RWPE2 (cell line): ENCODE measurements at regions not wholly inside any gene's neighbourhood (a gene's known extent, or its start where the extent isn't known, plus 50 kb on each side); places are given as distances from the start of the nearest gene placed in this dataset.

ENCODE experiments used
- ATAC-seq: fragments of 200-7000 bp; cut with Tn5 transposase; 3 replicates; pipeline ENCODE4 v1.9.1; 2021; ENCODE audit warnings: low read depth
- DNase-seq: peaks from one replicate; pipeline ENCODE4 v3.0.0-alpha.2; 2020; ENCODE audit warnings: low spot score
- H3K27ac ChIP-seq: fragments of 450-650 bp; 2 replicates; pipeline ENCODE4 v1.5.1; 2017; ENCODE audit warnings: mild to moderate bottlenecking; ENCODE audit not compliant: poor library complexity, severe bottlenecking
- H3K27me3 ChIP-seq: fragments of 250-450 bp; sonication (Bioruptor Pico); 2 replicates; pipeline ENCODE4 v1.5.1; 2021; ENCODE audit warnings: mild to moderate bottlenecking, moderate library complexity; ENCODE audit not compliant: insufficient read depth, poor library complexity, severe bottlenecking
- H3K36me3 ChIP-seq: fragments of 250-450 bp; sonication (Bioruptor Pico); 2 replicates; pipeline ENCODE4 v1.5.1; 2020; ENCODE audit warnings: low read depth, mild to moderate bottlenecking, moderate library complexity
- H3K4me1 ChIP-seq: fragments of 250-450 bp; sonication (Bioruptor Pico); 2 replicates; pipeline ENCODE4 v1.5.1; 2021; ENCODE audit warnings: mild to moderate bottlenecking, moderate library complexity; ENCODE audit not compliant: insufficient read depth, poor library complexity, severe bottlenecking
- H3K4me3 ChIP-seq: fragments of 250-450 bp; sonication (Bioruptor Pico); 2 replicates; pipeline ENCODE4 v1.5.1; 2021; ENCODE audit warnings: mild to moderate bottlenecking, moderate library complexity; ENCODE audit not compliant: severe bottlenecking
- H3K9me3 ChIP-seq: fragments of 250-450 bp; sonication (Bioruptor Pico); 2 replicates; pipeline ENCODE4 v1.5.1; 2021; ENCODE audit warnings: mild to moderate bottlenecking, moderate library complexity; ENCODE audit not compliant: severe bottlenecking
- CTCF ChIP-seq: fragments of 450-650 bp; IDR thresholded peaks from one replicate; pipeline ENCODE4 v1.5.1; 2017; ENCODE audit warnings: mild to moderate bottlenecking, moderate library complexity; ENCODE audit not compliant: poor library complexity, severe bottlenecking

- DNase-seq, result no peak
- Histone ChIP-seq H3K4me1 (no peaks in the 10 kb centered on the region), H3K27me3 (no peaks in the 10 kb centered on the region), H3K4me3 (no peak overlapping the region), H3K27ac (no peak overlapping the region), H3K9me3 (no peaks in the 10 kb centered on the region), H3K36me3 (no peaks in the 10 kb centered on the region)
- ATAC-seq, result no peak
- TF ChIP-seq CTCF, result no peak
These were observed 209.9 kb upstream of the ZFP64 start for GRCh38 chr20:52401431-52401830.

DNA sequence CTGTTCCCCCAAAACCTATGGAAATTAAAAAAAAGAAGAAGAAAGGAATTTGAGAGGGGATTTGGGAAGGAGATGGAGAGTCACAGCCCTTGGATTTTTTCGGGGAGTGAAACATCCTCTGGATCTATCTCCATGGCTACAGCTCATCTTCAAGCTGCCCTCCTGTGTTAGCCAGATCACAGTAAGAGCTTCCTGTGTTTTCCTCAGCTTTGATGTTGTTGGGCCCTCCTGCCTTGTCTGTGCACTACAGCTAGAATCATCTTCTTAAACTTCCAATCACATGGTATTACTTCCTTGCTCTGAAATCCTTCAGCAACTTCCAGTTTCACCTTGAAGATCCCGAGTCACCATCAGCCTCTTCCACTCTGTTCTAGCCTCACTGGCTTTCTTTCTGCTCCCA is 207.8 kb upstream of the ZFP64 start:
- ATAC-seq (no peak), DNase-seq (no peak)
- no peak for TF ChIP-seq CTCF
- no peak overlapping the region for H3K4me3 ChIP-seq
- no peaks in the 10 kb centered on the region for H3K4me1 ChIP-seq
- H3K9me3 ChIP-seq, result no peaks in the 10 kb centered on the region
- no peaks in the 10 kb centered on the region for H3K27me3 ChIP-seq
- H3K27ac ChIP-seq, result no peak overlapping the region
- no peaks in the 10 kb centered on the region for H3K36me3 ChIP-seq

DNA sequence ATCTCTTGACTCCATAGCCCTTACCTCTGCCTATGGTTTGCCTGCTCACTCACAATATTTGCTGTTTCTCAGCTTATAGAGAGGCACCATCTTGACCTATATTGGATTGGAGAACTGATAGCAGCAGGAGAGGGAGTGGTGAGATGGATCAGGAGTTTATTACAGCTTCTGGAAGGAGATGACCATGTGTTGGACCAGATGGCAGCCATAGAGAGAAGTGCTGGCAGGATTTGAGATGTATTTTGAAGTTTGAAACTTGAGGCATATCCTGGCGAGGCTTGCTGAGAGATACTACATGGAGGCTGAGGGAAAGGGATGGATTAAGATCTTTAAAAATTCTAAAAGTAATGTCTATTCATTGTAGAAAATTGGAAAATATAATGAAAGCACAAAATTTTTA is 198.0 kb upstream of the ZFP64 start:
- no peak overlapping the region for H3K4me3 ChIP-seq
- no peak overlapping the region for H3K27ac ChIP-seq
- H3K9me3 ChIP-seq, result no peaks in the 10 kb centered on the region
- no peaks in the 10 kb centered on the region for H3K36me3 ChIP-seq
- H3K4me1 ChIP-seq, result no peaks in the 10 kb centered on the region
- ATAC-seq (no peak), DNase-seq (no peak)
- no peaks in the 10 kb centered on the region for H3K27me3 ChIP-seq
- no peak for TF ChIP-seq CTCF

GRCh38 chr20:52383995-52384621 is 192.5 kb upstream of the ZFP64 start:
- Histone ChIP-seq H3K9me3 (peaks cover 2% of the 10 kb centered on the region), H3K4me3 (no peak overlapping the region), H3K36me3 (no peaks in the 10 kb centered on the region), H3K4me1 (no peaks in the 10 kb centered on the region), H3K27me3 (no peaks in the 10 kb centered on the region), H3K27ac (no peak overlapping the region)
- no peak for DNase-seq
- ATAC-seq, result no peak
- no peak for TF ChIP-seq CTCF

DNA sequence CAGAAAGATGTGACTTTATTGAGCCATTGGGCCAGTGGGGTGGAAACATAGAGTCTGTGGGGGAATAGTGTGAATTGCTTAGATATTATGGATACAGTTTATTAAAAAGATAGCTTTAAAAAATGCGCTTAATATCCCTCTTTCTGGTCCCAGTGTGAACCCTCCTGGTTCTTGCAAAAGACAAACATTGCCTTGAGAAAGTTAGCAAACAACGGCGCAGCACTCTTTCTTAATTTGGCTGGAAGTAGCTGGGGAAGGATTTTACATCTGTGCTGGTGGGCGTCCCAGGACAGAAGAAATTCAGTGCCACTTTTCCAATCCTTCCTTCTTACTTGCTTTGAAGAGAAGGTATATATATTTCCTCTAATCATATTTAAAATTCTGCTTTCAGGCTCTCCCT is 191.4 kb upstream of the ZFP64 start:
- Histone ChIP-seq H3K9me3 (peaks cover 2% of the 10 kb centered on the region), H3K4me1 (no peaks in the 10 kb centered on the region), H3K36me3 (no peaks in the 10 kb centered on the region), H3K27me3 (no peaks in the 10 kb centered on the region), H3K4me3 (no peak overlapping the region), H3K27ac (no peak overlapping the region)
- ATAC-seq, result no peak
- no peak for DNase-seq
- TF ChIP-seq CTCF, result no peak
